Kidney epithelial cell (primary cell): ENCODE measurements at regions not wholly inside any gene's neighbourhood (a gene's known extent, or its start where the extent isn't known, plus 50 kb on each side); places are given as distances from the start of the nearest gene placed in this dataset.

Source experiments
- DNase-seq: peaks from one replicate; pipeline ENCODE4 v3.0.0-alpha.2; 2010; ENCODE audit warnings: low read depth
- H3K27me3 ChIP-seq: 2 replicates; pipeline ENCODE4 v1.6.0; 2011; ENCODE audit warnings: low read length; ENCODE audit not compliant: control insufficient read depth, insufficient read depth
- H3K36me3 ChIP-seq: 2 replicates; pipeline ENCODE4 v1.5.1; 2011; ENCODE audit warnings: low read length; ENCODE audit not compliant: control insufficient read depth, insufficient read depth
- H3K4me3 ChIP-seq: 2 replicates; pipeline ENCODE4 v1.5.1; 2011; ENCODE audit warnings: low read depth, mild to moderate bottlenecking, control low read depth, low read length
- CTCF ChIP-seq: IDR thresholded peaks from 2 replicates; pipeline ENCODE4 v1.5.1; 2011; ENCODE audit warnings: mild to moderate bottlenecking, moderate library complexity, low read length, control low read depth, inconsistent platforms; ENCODE audit not compliant: insufficient read depth, poor library complexity, severe bottlenecking

- no peaks in the 10 kb centered on the region for H3K36me3 ChIP-seq
- no peak for DNase-seq
- no peaks in the 10 kb centered on the region for H3K27me3 ChIP-seq
- TF ChIP-seq CTCF: no peak
- H3K4me3 ChIP-seq: no peak overlapping the region
Observed at GRCh38 chr6:112651239-112651638, 304.1 kb downstream of the RFPL4B start.

GRCh38 chr6:112659912-112660311 is 312.8 kb downstream of the RFPL4B start:
- Histone ChIP-seq H3K4me3 (no peak overlapping the region), H3K27me3 (no peaks in the 10 kb centered on the region), H3K36me3 (no peaks in the 10 kb centered on the region)
- no peak for TF ChIP-seq CTCF
- DNase-seq: no peak

GRCh38 chr6:112660626-112661025 is 313.5 kb downstream of the RFPL4B start:
- H3K27me3 ChIP-seq: no peaks in the 10 kb centered on the region
- H3K36me3 ChIP-seq: no peaks in the 10 kb centered on the region
- TF ChIP-seq CTCF: no peak
- no peak for DNase-seq
- H3K4me3 ChIP-seq: no peak overlapping the region

DNA sequence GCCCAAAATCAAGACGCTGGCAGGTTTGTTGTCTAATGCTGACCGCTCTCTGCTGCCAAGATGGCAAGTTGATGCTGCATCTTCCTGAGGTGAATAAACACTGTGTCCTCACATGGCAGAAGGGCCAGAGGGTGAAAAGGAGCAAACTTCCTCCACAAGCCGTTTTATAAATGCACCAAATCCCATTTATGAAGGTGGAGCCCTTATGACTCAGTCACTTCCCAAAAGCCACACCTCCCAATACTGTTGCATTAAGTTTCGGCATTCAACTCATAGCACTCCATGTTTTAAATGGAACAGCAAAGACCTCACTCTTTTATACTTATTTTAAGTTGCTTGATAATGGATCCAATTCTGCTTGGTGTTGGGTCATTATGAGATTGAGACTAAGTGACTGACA is 316.6 kb downstream of the RFPL4B start:
- Histone ChIP-seq H3K4me3 (no peak overlapping the region), H3K36me3 (no peaks in the 10 kb centered on the region), H3K27me3 (no peaks in the 10 kb centered on the region)
- DNase-seq: no peak
- no peak for TF ChIP-seq CTCF

DNA sequence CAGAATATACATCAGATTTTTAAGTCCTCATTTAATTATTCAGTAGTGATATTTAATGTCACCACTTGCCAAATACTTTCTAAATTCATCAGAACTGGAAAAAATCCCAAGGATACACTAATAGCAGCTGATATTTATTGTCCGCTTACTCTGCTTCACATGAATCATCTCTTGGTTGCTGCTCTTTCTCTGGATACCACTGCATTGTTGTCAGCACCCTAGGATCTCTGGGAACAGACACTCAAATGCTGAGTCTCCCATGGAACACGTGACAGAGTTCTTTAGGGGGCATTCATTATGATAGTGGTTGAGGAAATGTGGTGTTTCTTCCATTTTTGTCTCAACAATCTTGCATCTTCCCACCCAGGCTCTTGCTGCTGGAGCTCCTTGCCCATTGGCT is 318.0 kb downstream of the RFPL4B start:
- no peak for TF ChIP-seq CTCF
- no peak for DNase-seq
- H3K27me3 ChIP-seq: no peaks in the 10 kb centered on the region

DNA sequence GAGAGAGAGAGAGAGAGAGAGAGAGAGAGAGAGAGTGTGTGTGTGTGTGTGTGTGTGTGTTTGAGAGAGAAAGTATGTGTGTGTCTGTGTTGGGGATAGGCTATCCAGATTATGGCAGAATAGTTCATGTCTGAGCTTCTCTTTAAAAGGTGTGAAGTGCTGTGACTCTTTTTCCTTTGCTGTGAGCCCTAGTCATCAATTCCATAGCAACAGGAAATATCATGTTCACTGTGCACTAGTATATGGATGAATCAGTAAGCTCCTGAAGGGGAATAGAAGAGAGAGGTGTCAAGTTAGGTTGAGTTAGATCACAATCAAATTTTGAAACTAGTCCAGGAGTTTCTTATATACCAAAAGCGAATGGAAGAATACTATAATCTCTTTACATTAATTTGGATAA is 318.7 kb downstream of the RFPL4B start:
- Histone ChIP-seq H3K27me3 (no peaks in the 10 kb centered on the region), H3K36me3 (no peaks in the 10 kb centered on the region), H3K4me3 (no peak overlapping the region)
- TF ChIP-seq CTCF: no peak
- DNase-seq: no peak

More for the DNA sequence above, 318.0 kb downstream of the RFPL4B start:
- Histone ChIP-seq H3K4me3 (no peak overlapping the region), H3K36me3 (no peaks in the 10 kb centered on the region)
